Panc1 (cell line): ENCODE measurements at regions not wholly inside any gene's neighbourhood (a gene's known extent, or its start where the extent isn't known, plus 50 kb on each side); places are given as distances from the start of the nearest gene placed in this dataset.

ENCODE experiments used
- ATAC-seq: fragments of 200-7000 bp; cut with Tn5 transposase; 2 replicates; pipeline ENCODE4 v1.9.1; 2020; ENCODE audit warnings: mild to moderate bottlenecking, moderate library complexity
- BruUV-seq: library from RNA; stranded (reverse); fragments of 400-500 nt; replicated peaks from 2 replicates; lab custom pipeline; 2021; lab: Mats Ljungman, UMichigan
- CTCF ChIA-PET: fragments of 300-600 bp; sonication (Branson Sonifier 250); formaldehyde crosslinking; loops from one replicate; lab custom pipeline; 2022; ENCODE audit warnings: antibody characterized with exemption; lab: Charles Lee
- POLR2A ChIA-PET: fragments of 300-600 bp; sonication (Branson Sonifier 250); formaldehyde crosslinking; loops from one replicate; lab custom pipeline; 2022; ENCODE audit warnings: antibody characterized with exemption; lab: Charles Lee
- DNase-seq: peaks from one replicate; pipeline ENCODE4 v3.0.0-alpha.2; 2010; ENCODE audit warnings: low read depth, low spot score
- H3K27ac ChIP-seq: 2 replicates; pipeline ENCODE4 v1.5.1; 2011; ENCODE audit warnings: mild to moderate bottlenecking, low read length, inconsistent platforms
- H3K27me3 ChIP-seq: fragments of 200-500 bp; sonication (Bioruptor generic); 2 replicates; pipeline ENCODE4 v1.6.0; 2014; ENCODE audit warnings: low read length, inconsistent platforms; ENCODE audit not compliant: control insufficient read depth, insufficient read depth
- H3K36me3 ChIP-seq: fragments of 200-500 bp; sonication (Bioruptor generic); 2 replicates; pipeline ENCODE4 v1.5.1; 2014; ENCODE audit warnings: inconsistent platforms, mild to moderate bottlenecking, low read length, moderate library complexity; ENCODE audit not compliant: control insufficient read depth, insufficient read depth
- H3K4me1 ChIP-seq: 2 replicates; pipeline ENCODE4 v1.5.1; 2011; ENCODE audit warnings: inconsistent platforms, mild to moderate bottlenecking, low read length, moderate library complexity; ENCODE audit not compliant: control insufficient read depth, insufficient read depth
- H3K4me3 ChIP-seq, 2 experiments: 2 replicates each; pipeline ENCODE4 v1.5.1; 2011 to 2012; ENCODE audit warnings: low read depth in 2 of 2, low read length in 2 of 2, mild to moderate bottlenecking in 2 of 2, inconsistent platforms in 1 of 2, moderate library complexity in 1 of 2
- H3K9me3 ChIP-seq: fragments of 200-500 bp; sonication (Bioruptor generic); 2 replicates; pipeline ENCODE4 v1.5.1; 2014; ENCODE audit warnings: low read depth, mild to moderate bottlenecking, inconsistent platforms, low read length, moderate library complexity; ENCODE audit not compliant: control insufficient read depth, insufficient read depth
- CTCF ChIP-seq: fragments of 450-650 bp; IDR thresholded peaks from 2 replicates; pipeline ENCODE4 v1.5.1; 2017; ENCODE audit warnings: mild to moderate bottlenecking
- POLR2AphosphoS5 ChIP-seq: IDR thresholded peaks from 2 replicates; pipeline ENCODE4 v1.6.1; 2012; ENCODE audit warnings: mild to moderate bottlenecking, low read depth, low read length, moderate library complexity
- REST ChIP-seq, 2 experiments: IDR thresholded peaks; 2 replicates each; pipeline ENCODE4 v1.6.1; 2011 to 2012; ENCODE audit warnings: low read depth in 2 of 2, control low read depth in 1 of 2, low read length in 1 of 2, mild to moderate bottlenecking in 1 of 2, moderate library complexity in 1 of 2; ENCODE audit not compliant: insufficient read depth in 1 of 2
- SIN3A ChIP-seq: IDR thresholded peaks from 2 replicates; pipeline ENCODE4 v1.6.1; 2012; ENCODE audit warnings: low read depth, mild to moderate bottlenecking, low read length, moderate library complexity, borderline replicate concordance; ENCODE audit not compliant: insufficient read depth
- TCF7L2 ChIP-seq: IDR thresholded peaks from 2 replicates; pipeline ENCODE4 v1.6.1; 2011; ENCODE audit warnings: mild to moderate bottlenecking, low read depth, low read length, inconsistent platforms
- in situ Hi-C: cut with HindIII; loops from 2 replicates; pipeline ENCODE4 v1.10.0; 2016; ENCODE audit warnings: low sequenced_read_pairs, low pct_unique_long_range_greater_than_20kb
- intact Hi-C: fragments of 100-400 bp; cut with micrococcal nuclease; formaldehyde crosslinking; loops from one replicate; pipeline ENCODE4 v1.10.0; 2022; ENCODE audit not compliant: unreplicated experiment

GRCh38 chr15:62591842-62592838 is 427.1 kb upstream of the C2CD4B start:
- TF ChIP-seq SIN3A = no peak
- TF ChIP-seq TCF7L2 = no peak
- no peak for TF ChIP-seq REST (IDR thresholded peaks at IDR 0.05; ENCODE audit: insufficient read depth in 1 of 2, low read depth in 2 of 2, low read length in 1 of 2)
- no peak for TF ChIP-seq POLR2AphosphoS5
- no peak for TF ChIP-seq CTCF
- no peaks in the 10 kb centered on the region for H3K27me3 ChIP-seq
- H3K4me3 ChIP-seq = no peak overlapping the region
- BruUV-seq = no TSS peak
- ChIA-PET CTCF (no interaction called here), POLR2A (interaction anchor here (0.6 kb wide), 1 partner anchor 117 kb away, joined by 3 read pairs; no protein-coding TSS in a partner anchor)
- H3K36me3 ChIP-seq = no peaks in the 10 kb centered on the region
- ATAC-seq (0 out of 2 replicates have a peak, but pooled peaks have one; percentile 51), DNase-seq (no peak)
- intact Hi-C loops (no loop called here), in situ Hi-C loops (no loop called here)
- H3K4me1 ChIP-seq = no peaks in the 10 kb centered on the region
- H3K27ac ChIP-seq = no peak overlapping the region
- H3K9me3 ChIP-seq = no peaks in the 10 kb centered on the region

- ATAC-seq = no peak
- CTCF ChIA-PET = no interaction called here
- no peaks in the 10 kb centered on the region for H3K36me3 ChIP-seq
- no peaks in the 10 kb centered on the region for H3K27me3 ChIP-seq
- no peak for TF ChIP-seq TCF7L2
- no peak for TF ChIP-seq REST (IDR thresholded peaks at IDR 0.05; ENCODE audit: insufficient read depth in 1 of 2, low read depth in 2 of 2, low read length in 1 of 2)
- TF ChIP-seq POLR2AphosphoS5 = no peak
- no peak for TF ChIP-seq SIN3A
- no peak for TF ChIP-seq CTCF
- H3K9me3 ChIP-seq = no peaks in the 10 kb centered on the region
- H3K4me3 ChIP-seq = no peak overlapping the region
- intact Hi-C loops = no loop called here
- in situ Hi-C loops = no loop called here
- no TSS peak for BruUV-seq
- DNase-seq = no peak
- no peak overlapping the region for H3K27ac ChIP-seq
- no peaks in the 10 kb centered on the region for H3K4me1 ChIP-seq
- POLR2A ChIA-PET = no interaction called here
These were observed 427.8 kb upstream of the C2CD4B start for GRCh38 chr15:62592920-62593319.
